ENCODE measurements at regions not wholly inside any gene's neighbourhood (a gene's known extent, or its start where the extent isn't known, plus 50 kb on each side); places are given as distances from the start of the nearest gene placed in this dataset.
"Not testable (repeated sequence)": the region's sequence is repeated elsewhere in the genome, so short reads cannot be mapped to it uniquely, and the experiment has no call there.

GRCh38 chr13:70758932-70759331 lies 650.7 kb upstream of the KLHL1 start:
- DNase-seq = no peak

DNA sequence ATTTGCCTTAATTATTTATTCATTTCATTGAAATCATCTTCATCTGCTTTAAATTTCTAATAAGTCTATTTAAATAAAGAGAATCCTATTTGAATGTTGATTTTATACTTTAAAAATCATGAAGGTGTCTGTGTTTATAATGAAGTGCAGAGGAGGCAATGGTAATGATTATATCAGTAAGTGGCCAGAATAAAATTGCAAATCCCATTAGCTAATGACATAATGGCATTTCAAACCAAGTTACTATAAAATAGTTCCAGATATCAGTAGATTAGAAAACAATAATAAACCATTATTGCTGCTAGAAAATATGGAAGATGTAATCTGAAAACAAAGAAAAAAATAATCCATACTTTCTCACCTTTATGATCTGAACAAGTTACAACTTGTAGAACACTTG lies 647.8 kb upstream of the KLHL1 start:
- DNase-seq = no peak

- no peak for DNase-seq
Observed at GRCh38 chr13:70755456-70755855, 647.2 kb upstream of the KLHL1 start.

DNA sequence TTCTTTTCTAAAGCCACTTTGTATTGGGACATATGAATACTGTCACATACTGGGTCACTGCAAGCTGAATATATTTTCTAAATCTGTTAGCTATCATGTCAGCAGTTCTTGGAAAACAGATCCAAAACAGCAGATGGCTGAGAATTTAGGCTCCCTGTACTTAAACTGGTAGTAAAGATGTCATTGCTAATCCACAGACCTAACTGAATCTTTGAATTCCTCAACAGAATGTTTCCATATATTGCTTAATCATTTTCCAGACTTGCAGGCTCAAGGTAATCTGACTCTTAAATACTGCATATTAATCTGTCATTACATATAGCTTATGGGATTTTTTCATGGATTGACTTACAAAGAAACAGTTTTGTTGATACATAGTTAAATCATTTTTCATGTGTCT lies 639.0 kb upstream of the KLHL1 start:
- DNase-seq = no peak

- not testable (repeated sequence) for DNase-seq
Observed at GRCh38 chr13:70746469-70746868, 638.2 kb upstream of the KLHL1 start.

GRCh38 chr13:70736622-70737317 lies 628.5 kb upstream of the KLHL1 start:
- no peak for DNase-seq

DNA sequence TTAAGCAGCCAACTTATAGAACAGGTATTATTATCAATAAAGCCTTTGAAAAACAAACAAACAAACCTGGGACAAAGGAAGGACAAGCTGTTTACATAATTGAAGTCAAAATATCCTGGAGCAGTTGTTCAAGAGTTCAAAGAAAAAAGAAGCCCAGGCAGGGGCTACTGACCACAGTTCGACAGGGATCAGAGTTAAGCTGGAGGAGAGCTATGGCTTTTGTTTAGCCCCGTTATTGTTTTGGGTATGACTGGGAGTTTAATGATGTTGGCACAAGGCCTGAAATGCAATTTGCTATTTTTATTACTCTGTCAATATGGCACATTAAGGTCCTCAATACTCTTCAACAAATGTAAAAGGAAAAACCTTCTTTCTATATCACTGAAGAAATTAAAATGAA lies 624.4 kb upstream of the KLHL1 start:
- DNase-seq = no peak

GRCh38 chr13:70729369-70729768 lies 621.1 kb upstream of the KLHL1 start:
- no peak for DNase-seq

DNA sequence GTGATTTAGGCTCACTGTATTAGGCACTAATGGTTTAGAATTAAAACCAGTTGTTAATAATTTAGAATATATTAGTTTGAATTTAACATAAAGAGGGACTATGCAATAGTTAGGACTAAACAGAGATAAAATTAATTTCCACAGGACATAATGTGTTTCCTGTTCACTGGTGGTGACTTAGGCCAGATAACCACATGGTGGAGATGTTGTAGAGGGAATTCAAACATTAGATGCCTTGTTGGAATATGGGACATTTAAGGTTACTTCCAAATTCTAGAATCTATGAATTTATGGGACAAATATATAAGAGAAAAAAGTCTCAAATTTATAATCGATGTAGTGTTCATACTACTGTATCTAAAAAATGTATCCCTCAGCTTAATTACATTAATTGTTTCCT lies 615.5 kb upstream of the KLHL1 start:
- no peak for DNase-seq

DNA sequence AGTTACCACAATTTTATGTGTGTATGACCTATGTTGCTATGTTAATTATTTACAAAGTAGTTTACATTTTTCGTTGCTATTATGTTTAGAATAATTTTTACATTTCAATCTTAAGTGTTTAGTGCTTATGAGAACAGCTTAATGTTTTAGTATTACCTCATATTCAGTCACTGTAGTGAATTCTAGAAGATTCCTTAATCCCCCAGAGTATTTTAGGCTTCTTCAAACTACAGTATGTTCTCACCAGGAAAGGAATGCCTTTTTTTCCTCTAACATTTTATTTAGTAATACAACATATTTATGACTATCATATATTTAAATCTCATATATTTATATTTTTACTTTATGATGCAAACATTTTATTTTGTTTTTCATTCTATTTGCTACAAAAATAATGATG lies 612.1 kb upstream of the KLHL1 start:
- DNase-seq = no peak

DNA sequence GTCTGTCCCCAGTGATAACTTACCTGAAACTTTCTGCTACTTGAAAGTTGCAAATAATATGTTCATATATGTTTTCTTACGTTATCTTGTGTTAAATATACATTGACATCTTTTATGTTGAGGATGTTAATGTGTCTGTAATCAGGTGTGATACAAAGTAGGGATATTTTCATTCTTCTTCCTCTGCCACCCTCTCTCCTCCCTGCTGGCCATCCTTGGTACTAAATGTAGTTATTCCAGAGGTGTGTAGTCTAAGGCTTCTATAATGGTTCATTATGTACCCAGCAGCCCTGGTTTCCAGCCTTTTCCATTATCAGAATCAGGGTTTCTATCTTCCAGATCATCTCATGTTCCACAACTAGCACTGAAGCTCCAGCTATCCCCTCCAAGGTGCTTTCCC lies 606.7 kb upstream of the KLHL1 start:
- no peak for DNase-seq

DNA sequence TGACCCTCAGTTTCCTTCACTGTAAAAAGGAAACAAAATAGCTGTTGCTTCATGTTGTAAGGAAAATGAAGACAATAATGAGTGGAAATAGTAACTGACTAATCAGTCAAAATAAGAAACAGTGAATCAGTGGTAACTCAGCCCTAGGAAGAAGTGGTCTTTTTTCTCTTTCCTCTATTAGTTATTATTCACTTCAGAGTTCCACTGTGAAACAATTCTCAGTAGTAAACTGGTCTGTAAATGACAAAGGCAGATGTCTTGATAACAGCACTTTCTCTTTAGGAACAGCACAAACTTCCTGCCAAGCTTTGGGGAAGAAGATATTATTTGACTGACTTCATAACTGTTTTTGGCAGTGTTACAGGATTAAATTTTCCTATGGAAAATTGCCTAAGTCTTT lies 600.5 kb upstream of the KLHL1 start:
- no peak for DNase-seq

GRCh38 chr13:70703755-70704154 lies 595.5 kb upstream of the KLHL1 start:
- DNase-seq = no peak

DNA sequence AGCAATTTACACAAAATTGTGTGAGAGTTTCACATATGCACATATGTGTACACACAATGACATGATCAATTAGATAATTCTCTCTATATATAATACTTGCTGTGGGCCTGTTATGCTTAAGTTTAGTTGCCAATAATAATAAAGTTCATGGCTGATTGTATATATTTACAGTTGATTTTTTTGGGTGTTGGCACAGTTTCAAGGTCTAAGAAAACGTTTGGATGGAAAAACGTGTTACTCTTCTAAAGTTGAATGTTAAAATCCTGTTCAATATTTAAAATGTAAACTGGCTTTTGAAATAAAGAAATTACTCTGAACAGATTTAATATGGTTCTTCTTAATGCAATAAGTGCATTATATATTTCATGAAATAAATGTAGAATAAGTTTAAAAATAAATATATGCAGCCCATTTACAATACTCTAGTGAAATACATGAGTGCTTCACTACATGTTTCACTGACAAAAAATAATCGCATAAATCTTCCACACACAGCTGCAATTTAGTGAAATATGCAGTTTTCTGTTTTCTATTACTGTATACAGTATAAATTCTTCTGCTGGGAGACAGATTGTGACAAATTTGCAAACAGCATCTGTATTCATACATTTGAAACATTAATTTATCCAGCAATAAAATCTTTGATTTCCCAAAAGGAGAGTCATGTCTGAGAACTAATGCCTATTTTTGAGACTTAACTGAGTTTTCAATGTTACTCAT lies 586.9 kb upstream of the KLHL1 start:
- DNase-seq = no peak

- no peak for DNase-seq
Observed at GRCh38 chr13:70668983-70669382, 560.7 kb upstream of the KLHL1 start.

DNA sequence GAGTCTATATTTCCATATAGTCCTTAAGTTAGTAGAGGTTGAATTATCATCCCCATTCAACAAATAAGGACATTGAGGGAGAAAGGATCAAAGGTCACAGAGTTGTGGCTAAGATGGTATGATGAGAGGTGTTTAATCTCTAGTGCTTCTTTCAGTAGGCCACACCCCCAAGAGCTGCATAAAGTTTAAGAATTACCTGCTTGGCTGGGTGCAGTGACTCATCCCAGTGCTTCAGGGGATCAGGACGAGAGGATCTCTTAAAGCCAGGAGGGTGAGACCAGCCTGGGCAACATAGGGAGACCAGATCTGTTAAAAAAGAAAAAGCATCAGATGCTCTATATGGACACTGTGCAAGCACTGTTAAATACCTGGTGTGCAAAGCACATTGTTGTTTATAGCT lies 560.0 kb upstream of the KLHL1 start:
- no peak for DNase-seq

GRCh38 chr13:70666883-70667556 lies 558.8 kb upstream of the KLHL1 start:
- no peak for DNase-seq

GRCh38 chr13:70662231-70662940 lies 554.1 kb upstream of the KLHL1 start:
- DNase-seq = no peak

GRCh38 chr13:70644052-70644451 lies 535.8 kb upstream of the KLHL1 start:
- no peak for DNase-seq

GRCh38 chr13:70634893-70635292 lies 526.6 kb upstream of the KLHL1 start:
- no peak for DNase-seq

DNA sequence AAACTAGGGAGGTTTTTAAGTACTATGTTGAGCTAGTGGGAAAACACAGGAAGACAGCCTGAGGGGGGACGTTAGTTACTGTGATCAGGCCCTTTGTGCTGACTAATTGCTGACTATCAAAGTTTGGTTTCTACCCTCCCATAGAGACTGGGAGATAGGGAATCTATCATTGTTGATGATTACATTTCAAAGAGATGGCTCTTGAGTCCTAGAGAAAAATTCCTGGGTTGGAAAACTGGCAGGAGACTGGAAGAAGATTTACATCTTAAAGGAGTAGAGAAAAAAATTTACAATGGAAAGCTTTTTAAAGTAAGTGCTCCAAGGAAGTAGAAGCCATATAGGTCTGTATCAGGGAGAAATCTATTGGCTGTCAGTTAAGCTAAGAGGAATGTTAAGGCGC lies 522.0 kb upstream of the KLHL1 start:
- DNase-seq = no peak

- DNase-seq = no peak
Observed at GRCh38 chr13:70623239-70623638, 515.0 kb upstream of the KLHL1 start.

DNA sequence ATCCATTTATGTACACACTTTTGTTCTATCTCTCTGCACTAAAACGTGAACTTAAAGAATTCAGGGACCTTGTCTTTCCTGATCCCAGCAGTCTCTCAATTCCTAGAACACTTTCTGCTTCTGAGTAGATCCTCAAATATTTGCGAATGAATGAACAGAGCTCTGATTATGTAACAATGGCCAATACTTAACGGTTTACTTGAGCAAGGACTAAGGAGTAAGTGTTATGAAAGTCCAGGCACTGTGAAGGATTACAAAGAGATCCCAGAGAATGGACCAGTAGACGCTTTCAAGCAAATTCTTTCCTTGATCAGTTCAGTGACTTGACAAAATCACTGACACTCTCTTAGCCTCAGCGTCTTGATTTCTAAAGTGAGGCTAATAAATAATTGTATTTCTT lies 514.5 kb upstream of the KLHL1 start:
- DNase-seq = no peak

DNA sequence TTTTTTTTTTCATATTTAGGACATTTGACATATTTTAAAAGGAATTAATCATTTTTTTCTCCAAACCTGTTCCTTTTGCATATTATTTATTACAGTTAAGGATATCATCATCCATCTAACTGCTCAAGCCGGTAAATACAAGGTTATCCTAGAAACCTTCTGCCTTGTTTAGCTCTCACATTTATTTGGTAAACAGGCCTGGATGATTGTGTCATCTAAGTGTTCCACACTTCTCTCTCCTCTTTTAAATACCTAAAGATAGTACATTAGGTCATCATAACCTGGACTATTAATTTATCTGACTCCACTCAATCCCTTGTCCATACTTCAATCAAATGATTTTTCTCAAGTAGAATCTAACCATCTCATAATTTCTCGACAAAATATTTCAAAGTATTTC lies 511.7 kb upstream of the KLHL1 start:
- no peak for DNase-seq

Data from NCI-H1436 (cell line).